HEK293T (cell line): ENCODE measurements at regions not wholly inside any gene's neighbourhood (a gene's known extent, or its start where the extent isn't known, plus 50 kb on each side); places are given as distances from the start of the nearest gene placed in this dataset.

Experiments
- ARNT ChIP-seq: fragments of 450-650 bp; IDR thresholded peaks from 2 replicates; pipeline ENCODE4 v1.6.1; 2017; ENCODE audit warnings: mild to moderate bottlenecking
- CTBP1 ChIP-seq: fragments of 450-650 bp; IDR thresholded peaks from 2 replicates; pipeline ENCODE4 v1.6.1; 2016; ENCODE audit warnings: borderline replicate concordance
- ELF4 ChIP-seq: fragments of 450-650 bp; IDR thresholded peaks from 2 replicates; pipeline ENCODE4 v1.6.1; 2017; ENCODE audit warnings: antibody characterized with exemption
- FOXA1 ChIP-seq: fragments of 450-650 bp; IDR thresholded peaks from 2 replicates; pipeline ENCODE4 v1.6.1; 2016; ENCODE audit warnings: mild to moderate bottlenecking
- FOXK2 ChIP-seq: fragments of 450-650 bp; IDR thresholded peaks from 2 replicates; pipeline ENCODE4 v1.6.1; 2016; ENCODE audit warnings: mild to moderate bottlenecking
- NFRKB ChIP-seq: fragments of 450-650 bp; IDR thresholded peaks from 2 replicates; pipeline ENCODE4 v1.6.1; 2016; ENCODE audit warnings: mild to moderate bottlenecking, moderate library complexity
- PKNOX1 ChIP-seq: fragments of 450-650 bp; IDR thresholded peaks from 2 replicates; pipeline ENCODE4 v1.6.1; 2016

GRCh38 chr3:159113221-159113875, 311.5 kb downstream of the MFSD1 start:
- TF ChIP-seq FOXK2, result no peak
- TF ChIP-seq PKNOX1, result no peak
- no peak for TF ChIP-seq FOXA1
- TF ChIP-seq CTBP1, result no peak
- TF ChIP-seq ARNT, result no peak
- no peak for TF ChIP-seq NFRKB
- no peak for TF ChIP-seq ELF4
